Liver (tissue), 8 donors: ENCODE measurements at regions not wholly inside any gene's neighbourhood (a gene's known extent, or its start where the extent isn't known, plus 50 kb on each side); places are given as distances from the start of the nearest gene placed in this dataset.

ENCODE experiments used
- DNase-seq: peaks from one replicate; pipeline ENCODE4 v3.0.0-alpha.2; 2017; ENCODE audit warnings: low spot score
- H3K27ac ChIP-seq, 2 donors: one replicate each; pipeline ENCODE4 v1.7.0; 2013; ENCODE audit warnings: inconsistent platforms in 2 of 2, low read length in 2 of 2, control low read depth in 1 of 2, low read depth in 1 of 2, mild to moderate bottlenecking in 1 of 2
- H3K27me3 ChIP-seq, 4 donors: one replicate each; pipeline versions ENCODE4 v1.6.1 to v1.7.0; 2013; ENCODE audit warnings: low read length in 3 of 4, inconsistent platforms in 1 of 4, mild to moderate bottlenecking in 1 of 4, moderate library complexity in 1 of 4; ENCODE audit not compliant: control insufficient read depth in 4 of 4, insufficient read depth in 4 of 4
- H3K36me3 ChIP-seq, 4 donors: one replicate each; pipeline versions ENCODE4 v1.6.1 to v1.7.0; 2013; ENCODE audit warnings: low read length in 3 of 4, mild to moderate bottlenecking in 3 of 4, low read depth in 1 of 4, moderate library complexity in 1 of 4; ENCODE audit not compliant: control insufficient read depth in 4 of 4, insufficient read depth in 3 of 4
- H3K4me1 ChIP-seq, 4 donors: one replicate each; pipeline versions ENCODE4 v1.6.1 to v1.7.0; 2013; ENCODE audit warnings: low read length in 3 of 4, mild to moderate bottlenecking in 3 of 4, moderate library complexity in 1 of 4; ENCODE audit not compliant: control insufficient read depth in 4 of 4, insufficient read depth in 4 of 4
- H3K4me3 ChIP-seq, 3 donors: one replicate each; pipeline versions ENCODE4 v1.6.1 to v1.7.0; 2013; ENCODE audit warnings: low read length in 3 of 3, control low read depth in 1 of 3, low read depth in 1 of 3, mild to moderate bottlenecking in 1 of 3
- H3K9ac ChIP-seq, 2 donors: one replicate each; pipeline ENCODE4 v1.7.0; 2013; ENCODE audit warnings: low read length in 2 of 2, mild to moderate bottlenecking in 2 of 2, moderate library complexity in 2 of 2, control low read depth in 1 of 2, low read depth in 1 of 2
- H3K9me3 ChIP-seq, 4 donors: one replicate each; pipeline versions ENCODE4 v1.6.1 to v1.7.0; 2013; ENCODE audit warnings: low read length in 3 of 4; ENCODE audit not compliant: control insufficient read depth in 4 of 4
- EGR1 ChIP-seq, 2 donors: IDR thresholded peaks; 2 replicates each; pipeline ENCODE4 v1.6.1; 2016 to 2018; ENCODE audit warnings: antibody characterized with exemption in 2 of 2, low read depth in 2 of 2
- FOXA1 ChIP-seq: IDR thresholded peaks from 2 replicates; pipeline ENCODE4 v1.6.1; 2016; ENCODE audit warnings: antibody characterized with exemption
- FOXA2 ChIP-seq: IDR thresholded peaks from 2 replicates; pipeline ENCODE4 v1.6.1; 2016; ENCODE audit warnings: antibody characterized with exemption
- GABPA ChIP-seq, 2 donors: IDR thresholded peaks in 1 of 2; conservative IDR thresholded peaks in 1 of 2; 2 replicates each; pipeline ENCODE4 v1.6.1; 2016; ENCODE audit warnings: antibody characterized with exemption in 2 of 2, mild to moderate bottlenecking in 1 of 2, moderate library complexity in 1 of 2
- HNF4A ChIP-seq, 2 donors: conservative IDR thresholded peaks; 2 replicates each; pipeline ENCODE4 v1.6.1; 2016; ENCODE audit warnings: antibody characterized with exemption in 2 of 2, mild to moderate bottlenecking in 2 of 2
- HNF4G ChIP-seq: IDR thresholded peaks from 2 replicates; pipeline ENCODE4 v1.6.1; 2016; ENCODE audit warnings: antibody characterized with exemption
- JUND ChIP-seq, 2 donors: IDR thresholded peaks; 2 replicates each; pipeline ENCODE4 v1.6.1; 2016; ENCODE audit warnings: antibody characterized with exemption in 2 of 2
- NR2F2 ChIP-seq: IDR thresholded peaks from 2 replicates; pipeline ENCODE4 v1.6.1; 2016; ENCODE audit warnings: antibody characterized with exemption
- RAD21 ChIP-seq, 2 donors: IDR thresholded peaks; 2 replicates each; pipeline ENCODE4 v1.6.1; 2016; ENCODE audit warnings: antibody characterized with exemption in 2 of 2, mild to moderate bottlenecking in 2 of 2
- RXRA ChIP-seq, 2 donors: IDR thresholded peaks; 2 replicates each; pipeline ENCODE4 v1.6.1; 2017 to 2018; ENCODE audit warnings: antibody characterized with exemption in 2 of 2, mild to moderate bottlenecking in 1 of 2
- SP1 ChIP-seq: IDR thresholded peaks from 2 replicates; pipeline ENCODE4 v1.6.1; 2018; ENCODE audit warnings: antibody characterized with exemption, mild to moderate bottlenecking
- TAF1 ChIP-seq: conservative IDR thresholded peaks from 2 replicates; pipeline ENCODE4 v1.6.1; 2016; ENCODE audit warnings: antibody characterized with exemption, mild to moderate bottlenecking
- YY1 ChIP-seq: IDR thresholded peaks from 2 replicates; pipeline ENCODE4 v1.6.1; 2016; ENCODE audit warnings: antibody characterized with exemption, mild to moderate bottlenecking
- WGBS: extraction: QIAGEN DNeasy Blood & Tissue Kit; methylation state at CpG from one replicate; pipeline ENCODE4 v1.1.7; 2013; 5-methylcytosine and 5-hydroxymethylcytosine counted together
- TF ChIP-seq, protein P1 (sequence below): fragments of 150-350 bp; IDR thresholded peaks from 2 replicates; pipeline ENCODE4 v1.5.1; 2017; ENCODE audit warnings: improper control_type of control experiment, low read depth, low read length; ENCODE audit not compliant: missing input control
- TF ChIP-seq, protein P2 (sequence below): IDR thresholded peaks from 2 replicates; pipeline ENCODE4 v1.6.1; 2016; ENCODE audit warnings: antibody characterized with exemption, mild to moderate bottlenecking
- TF ChIP-seq, protein P3 (sequence below): IDR thresholded peaks from 2 replicates; pipeline ENCODE4 v1.6.1; 2016; ENCODE audit warnings: antibody characterized with exemption
- TF ChIP-seq, protein P4 (sequence below): IDR thresholded peaks from 2 replicates; pipeline ENCODE4 v1.6.1; 2016; ENCODE audit warnings: antibody characterized with exemption
- TF ChIP-seq, protein P5 (sequence below): IDR thresholded peaks from 2 replicates; pipeline ENCODE4 v1.6.1; 2016; ENCODE audit warnings: antibody characterized with exemption
- donor health status: healthy.
- donor health status: healthy.
- donor health status: healthy.
- donor health status: healthy.
- donor health status: healthy.

DNA sequence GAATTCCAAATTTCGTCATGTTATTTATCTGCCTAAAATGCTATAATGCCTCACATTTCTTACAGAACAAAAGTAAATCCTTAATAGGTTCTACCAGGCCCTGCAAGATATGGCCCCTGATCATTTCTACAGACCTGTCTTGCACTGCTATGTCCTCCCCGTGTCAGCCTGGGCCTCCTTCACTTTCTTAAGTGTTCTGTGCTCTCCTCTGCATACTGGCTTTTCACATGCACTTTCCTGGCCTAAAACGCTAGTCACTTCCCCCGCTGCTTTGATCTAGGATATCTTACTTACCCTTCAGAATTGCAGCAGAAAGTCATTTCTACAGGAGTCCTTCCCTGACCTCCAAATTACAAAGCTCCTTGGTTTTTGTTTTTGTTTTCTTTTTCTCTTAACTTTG lies 551.3 kb downstream of the NSUN3 start:
- TF ChIP-seq FOXA2: no peak
- no peak overlapping the region for H3K27ac ChIP-seq
- no peaks in the 10 kb centered on the region for H3K27me3 ChIP-seq
- H3K9ac ChIP-seq: no peak overlapping the region
- 87% methylated on average over 4 of the region's 4 CpGs for WGBS
- H3K36me3 ChIP-seq: no peaks in the 10 kb centered on the region
- H3K9me3 ChIP-seq: no peaks in the 10 kb centered on the region
- no peak overlapping the region for H3K4me3 ChIP-seq
- no peaks in the 10 kb centered on the region for H3K4me1 ChIP-seq
- no peak for DNase-seq

DNA sequence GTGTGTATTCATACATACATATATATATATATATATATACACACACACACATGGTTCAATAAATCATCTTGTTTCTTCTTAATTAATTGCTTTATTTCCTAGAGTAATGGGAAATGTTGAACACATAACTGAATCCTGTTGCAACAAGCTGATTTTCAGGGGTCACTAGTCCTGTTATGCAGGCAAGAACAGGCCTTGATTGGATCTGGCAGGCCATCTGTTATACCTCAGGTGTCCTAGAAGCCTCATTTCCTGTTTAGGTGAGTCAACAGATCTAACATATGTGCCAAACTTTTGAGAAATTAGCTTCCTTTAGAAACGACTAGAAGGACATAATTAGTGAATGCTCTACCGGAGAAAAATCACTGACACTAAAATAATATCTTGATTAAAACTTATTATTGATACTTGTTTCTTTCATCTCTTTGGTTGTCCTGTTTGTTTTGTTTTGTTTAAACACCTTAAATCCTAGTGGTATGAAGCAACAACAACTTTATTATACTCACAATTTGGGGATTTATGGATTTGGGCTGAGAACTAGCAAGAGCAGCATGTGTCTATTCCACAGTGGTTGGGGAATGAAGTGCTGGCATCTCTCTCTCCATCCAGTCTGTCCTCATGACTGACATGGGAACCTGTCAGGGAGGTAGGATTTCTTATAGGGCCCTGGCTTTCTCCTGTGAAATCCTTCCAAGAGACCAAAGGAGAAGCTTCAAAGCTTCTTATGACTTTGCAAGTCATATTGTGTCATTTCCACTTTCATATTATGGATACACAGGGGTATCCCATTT lies 552.6 kb downstream of the NSUN3 start:
- H3K36me3 ChIP-seq: no peaks in the 10 kb centered on the region
- WGBS: 60% methylated on average over 2 of the region's 2 CpGs
- H3K27ac ChIP-seq: no peak overlapping the region
- DNase-seq: no peak
- H3K9me3 ChIP-seq: no peaks in the 10 kb centered on the region
- H3K9ac ChIP-seq: no peak overlapping the region
- H3K4me1 ChIP-seq: no peaks in the 10 kb centered on the region
- TF ChIP-seq FOXA2 (no peak), FOXA1 (no peak), EGR1 (IDR thresholded peaks at IDR 0.05; ENCODE audit: low read depth in 2 of 2) (no peak), SP1 (no peak), YY1 (no peak), JUND (IDR thresholded peaks at IDR 0.05) (no peak), HNF4G (no peak), RXRA (IDR thresholded peaks at IDR 0.05) (no peak), TAF1 (no peak), GABPA (IDR thresholded peaks at IDR 0.05 in 1 of 2, conservative IDR thresholded peaks at IDR 0.05 in 1 of 2) (no peak), NR2F2 (no peak), HNF4A (conservative IDR thresholded peaks at IDR 0.05) (no peak), RAD21 (IDR thresholded peaks at IDR 0.05) (no peak)
- TF ChIP-seq, protein P1, sequence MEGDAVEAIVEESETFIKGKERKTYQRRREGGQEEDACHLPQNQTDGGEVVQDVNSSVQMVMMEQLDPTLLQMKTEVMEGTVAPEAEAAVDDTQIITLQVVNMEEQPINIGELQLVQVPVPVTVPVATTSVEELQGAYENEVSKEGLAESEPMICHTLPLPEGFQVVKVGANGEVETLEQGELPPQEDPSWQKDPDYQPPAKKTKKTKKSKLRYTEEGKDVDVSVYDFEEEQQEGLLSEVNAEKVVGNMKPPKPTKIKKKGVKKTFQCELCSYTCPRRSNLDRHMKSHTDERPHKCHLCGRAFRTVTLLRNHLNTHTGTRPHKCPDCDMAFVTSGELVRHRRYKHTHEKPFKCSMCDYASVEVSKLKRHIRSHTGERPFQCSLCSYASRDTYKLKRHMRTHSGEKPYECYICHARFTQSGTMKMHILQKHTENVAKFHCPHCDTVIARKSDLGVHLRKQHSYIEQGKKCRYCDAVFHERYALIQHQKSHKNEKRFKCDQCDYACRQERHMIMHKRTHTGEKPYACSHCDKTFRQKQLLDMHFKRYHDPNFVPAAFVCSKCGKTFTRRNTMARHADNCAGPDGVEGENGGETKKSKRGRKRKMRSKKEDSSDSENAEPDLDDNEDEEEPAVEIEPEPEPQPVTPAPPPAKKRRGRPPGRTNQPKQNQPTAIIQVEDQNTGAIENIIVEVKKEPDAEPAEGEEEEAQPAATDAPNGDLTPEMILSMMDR: no peak
- TF ChIP-seq, protein P2, sequence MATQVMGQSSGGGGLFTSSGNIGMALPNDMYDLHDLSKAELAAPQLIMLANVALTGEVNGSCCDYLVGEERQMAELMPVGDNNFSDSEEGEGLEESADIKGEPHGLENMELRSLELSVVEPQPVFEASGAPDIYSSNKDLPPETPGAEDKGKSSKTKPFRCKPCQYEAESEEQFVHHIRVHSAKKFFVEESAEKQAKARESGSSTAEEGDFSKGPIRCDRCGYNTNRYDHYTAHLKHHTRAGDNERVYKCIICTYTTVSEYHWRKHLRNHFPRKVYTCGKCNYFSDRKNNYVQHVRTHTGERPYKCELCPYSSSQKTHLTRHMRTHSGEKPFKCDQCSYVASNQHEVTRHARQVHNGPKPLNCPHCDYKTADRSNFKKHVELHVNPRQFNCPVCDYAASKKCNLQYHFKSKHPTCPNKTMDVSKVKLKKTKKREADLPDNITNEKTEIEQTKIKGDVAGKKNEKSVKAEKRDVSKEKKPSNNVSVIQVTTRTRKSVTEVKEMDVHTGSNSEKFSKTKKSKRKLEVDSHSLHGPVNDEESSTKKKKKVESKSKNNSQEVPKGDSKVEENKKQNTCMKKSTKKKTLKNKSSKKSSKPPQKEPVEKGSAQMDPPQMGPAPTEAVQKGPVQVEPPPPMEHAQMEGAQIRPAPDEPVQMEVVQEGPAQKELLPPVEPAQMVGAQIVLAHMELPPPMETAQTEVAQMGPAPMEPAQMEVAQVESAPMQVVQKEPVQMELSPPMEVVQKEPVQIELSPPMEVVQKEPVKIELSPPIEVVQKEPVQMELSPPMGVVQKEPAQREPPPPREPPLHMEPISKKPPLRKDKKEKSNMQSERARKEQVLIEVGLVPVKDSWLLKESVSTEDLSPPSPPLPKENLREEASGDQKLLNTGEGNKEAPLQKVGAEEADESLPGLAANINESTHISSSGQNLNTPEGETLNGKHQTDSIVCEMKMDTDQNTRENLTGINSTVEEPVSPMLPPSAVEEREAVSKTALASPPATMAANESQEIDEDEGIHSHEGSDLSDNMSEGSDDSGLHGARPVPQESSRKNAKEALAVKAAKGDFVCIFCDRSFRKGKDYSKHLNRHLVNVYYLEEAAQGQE: no peak
- TF ChIP-seq, protein P3, sequence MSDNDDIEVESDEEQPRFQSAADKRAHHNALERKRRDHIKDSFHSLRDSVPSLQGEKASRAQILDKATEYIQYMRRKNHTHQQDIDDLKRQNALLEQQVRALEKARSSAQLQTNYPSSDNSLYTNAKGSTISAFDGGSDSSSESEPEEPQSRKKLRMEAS: no peak
- TF ChIP-seq, protein P4, sequence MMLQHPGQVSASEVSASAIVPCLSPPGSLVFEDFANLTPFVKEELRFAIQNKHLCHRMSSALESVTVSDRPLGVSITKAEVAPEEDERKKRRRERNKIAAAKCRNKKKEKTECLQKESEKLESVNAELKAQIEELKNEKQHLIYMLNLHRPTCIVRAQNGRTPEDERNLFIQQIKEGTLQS: no peak
- TF ChIP-seq, protein P5, sequence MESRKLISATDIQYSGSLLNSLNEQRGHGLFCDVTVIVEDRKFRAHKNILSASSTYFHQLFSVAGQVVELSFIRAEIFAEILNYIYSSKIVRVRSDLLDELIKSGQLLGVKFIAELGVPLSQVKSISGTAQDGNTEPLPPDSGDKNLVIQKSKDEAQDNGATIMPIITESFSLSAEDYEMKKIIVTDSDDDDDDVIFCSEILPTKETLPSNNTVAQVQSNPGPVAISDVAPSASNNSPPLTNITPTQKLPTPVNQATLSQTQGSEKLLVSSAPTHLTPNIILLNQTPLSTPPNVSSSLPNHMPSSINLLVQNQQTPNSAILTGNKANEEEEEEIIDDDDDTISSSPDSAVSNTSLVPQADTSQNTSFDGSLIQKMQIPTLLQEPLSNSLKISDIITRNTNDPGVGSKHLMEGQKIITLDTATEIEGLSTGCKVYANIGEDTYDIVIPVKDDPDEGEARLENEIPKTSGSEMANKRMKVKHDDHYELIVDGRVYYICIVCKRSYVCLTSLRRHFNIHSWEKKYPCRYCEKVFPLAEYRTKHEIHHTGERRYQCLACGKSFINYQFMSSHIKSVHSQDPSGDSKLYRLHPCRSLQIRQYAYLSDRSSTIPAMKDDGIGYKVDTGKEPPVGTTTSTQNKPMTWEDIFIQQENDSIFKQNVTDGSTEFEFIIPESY: no peak
- H3K27me3 ChIP-seq: no peaks in the 10 kb centered on the region
- H3K4me3 ChIP-seq: no peak overlapping the region
